HG03135 (cell line): ENCODE measurements at regions not wholly inside any gene's neighbourhood (a gene's known extent, or its start where the extent isn't known, plus 50 kb on each side); places are given as distances from the start of the nearest gene placed in this dataset.
"Not testable (repeated sequence)": the region's sequence is repeated elsewhere in the genome, so short reads cannot be mapped to it uniquely, and the experiment has no call there.

Experiments used
- ATAC-seq: cut with Tn5 transposase; IDR thresholded peaks from one replicate; pipeline ENCODE4 v1.9.1; 2021; ENCODE audit warnings: mild to moderate bottlenecking, moderate library complexity; ENCODE audit not compliant: unreplicated experiment

- ATAC-seq, result not testable (repeated sequence)
Measured at GRCh38 chr1:218015106-218015505, 270.0 kb upstream of the RRP15 start.

GRCh38 chr1:218024211-218024720 is 260.8 kb upstream of the RRP15 start:
- ATAC-seq, result no peak

GRCh38 chr1:218025454-218025853 is 259.6 kb upstream of the RRP15 start:
- ATAC-seq, result no peak

- ATAC-seq, result no peak
Measured at GRCh38 chr1:218027152-218027551, 257.9 kb upstream of the RRP15 start.

- no peak for ATAC-seq
Measured at GRCh38 chr1:218030846-218031245, 254.2 kb upstream of the RRP15 start.

GRCh38 chr1:218031901-218032300 is 253.2 kb upstream of the RRP15 start:
- no peak for ATAC-seq

GRCh38 chr1:218034468-218034867 is 250.6 kb upstream of the RRP15 start:
- no peak for ATAC-seq

GRCh38 chr1:218048828-218049420 is 236.2 kb upstream of the RRP15 start:
- no peak for ATAC-seq

- ATAC-seq, result no peak
Measured at GRCh38 chr1:218049641-218050040, 235.5 kb upstream of the RRP15 start.

GRCh38 chr1:218058730-218059129 is 226.4 kb upstream of the RRP15 start:
- ATAC-seq, result no peak

GRCh38 chr1:218064426-218064825 is 220.7 kb upstream of the RRP15 start:
- ATAC-seq, result no peak

- no peak for ATAC-seq
Measured at GRCh38 chr1:218066332-218066731, 218.8 kb upstream of the RRP15 start.

- no peak for ATAC-seq
Measured at GRCh38 chr1:218068241-218068640, 216.9 kb upstream of the RRP15 start.

- no peak for ATAC-seq
Measured at GRCh38 chr1:218069180-218069579, 215.9 kb upstream of the RRP15 start.

- ATAC-seq, result no peak
Measured at GRCh38 chr1:218073062-218073461, 212.0 kb upstream of the RRP15 start.

- no peak for ATAC-seq
Measured at GRCh38 chr1:218078916-218079315, 206.2 kb upstream of the RRP15 start.

GRCh38 chr1:218079347-218079746 is 205.7 kb upstream of the RRP15 start:
- ATAC-seq, result no peak

GRCh38 chr1:218079820-218080219 is 205.3 kb upstream of the RRP15 start:
- ATAC-seq, result no peak

GRCh38 chr1:218080863-218081262 is 204.2 kb upstream of the RRP15 start:
- ATAC-seq, result no peak

GRCh38 chr1:218081358-218081757 is 203.7 kb upstream of the RRP15 start:
- no peak for ATAC-seq

- ATAC-seq, result no peak
Measured at GRCh38 chr1:218090459-218090858, 194.6 kb upstream of the RRP15 start.

GRCh38 chr1:218101409-218101808 is 183.7 kb upstream of the RRP15 start:
- ATAC-seq, result no peak

GRCh38 chr1:218108034-218108433 is 177.1 kb upstream of the RRP15 start:
- no peak for ATAC-seq
